H1 (cell line): ENCODE measurements at regions not wholly inside any gene's neighbourhood (a gene's known extent, or its start where the extent isn't known, plus 50 kb on each side); places are given as distances from the start of the nearest gene placed in this dataset.

ENCODE experiments used
- CTCF ChIA-PET: fragments of 300-600 bp; sonication (Branson Sonifier 250); formaldehyde crosslinking; loops from one replicate; lab custom pipeline; 2021; ENCODE audit not compliant: partially characterized antibody; lab: Charles Lee
- POLR2A ChIA-PET: fragments of 300-600 bp; sonication (Branson Sonifier 250); formaldehyde crosslinking; loops from one replicate; lab custom pipeline; 2021; ENCODE audit warnings: inconsistent platforms; ENCODE audit not compliant: partially characterized antibody; lab: Charles Lee
- DNase-seq, 2 experiments: peaks; one replicate each; pipeline versions ENCODE4 v3.0.0 to v3.0.0-alpha.2; 2010 to 2022; ENCODE audit warnings: low spot score in 2 of 2, low read depth in 1 of 2, mixed read lengths in 1 of 2
- FAIRE-seq: peaks from 2 replicates; lab custom pipeline; 2011; peaks lifted over from hg19 to GRCh38; lab: Jason Lieb, UNC
- H2AFZ ChIP-seq: 2 replicates; pipeline ENCODE4 v1.8.1; 2012; ENCODE audit warnings: low read length, inconsistent platforms
- H2AK5ac ChIP-seq: 2 replicates; pipeline ENCODE4 v1.6.1; 2013; ENCODE audit warnings: low read depth, low read length
- H2BK120ac ChIP-seq: replicated peaks from 2 replicates; pipeline ENCODE3; 2013; ENCODE audit warnings: low read depth, low read length, inconsistent platforms
- H2BK12ac ChIP-seq: 2 replicates; pipeline ENCODE4 v1.6.1; 2013; ENCODE audit warnings: low read depth, low read length
- H2BK15ac ChIP-seq: 2 replicates; pipeline ENCODE4 v1.6.1; 2013; ENCODE audit warnings: low read length
- H2BK20ac ChIP-seq: 2 replicates; pipeline ENCODE4 v1.6.1; 2013; ENCODE audit warnings: low read length
- H2BK5ac ChIP-seq: 2 replicates; pipeline ENCODE4 v1.6.1; 2013; ENCODE audit warnings: low read depth, low read length
- H3K14ac ChIP-seq: 2 replicates; pipeline ENCODE4 v1.6.1; 2013; ENCODE audit warnings: inconsistent platforms; ENCODE audit not compliant: insufficient read length
- H3K18ac ChIP-seq: 2 replicates; pipeline ENCODE4 v1.6.1; 2013; ENCODE audit warnings: low read length; ENCODE audit errors: extremely low read depth
- H3K23ac ChIP-seq: 2 replicates; pipeline ENCODE4 v1.6.1; 2013; ENCODE audit warnings: inconsistent platforms; ENCODE audit not compliant: insufficient read length
- H3K23me2 ChIP-seq: 2 replicates; pipeline ENCODE4 v1.6.1; 2013; ENCODE audit warnings: low read depth, low read length
- H3K27ac ChIP-seq: 2 replicates; pipeline ENCODE4 v1.6.1; 2011; ENCODE audit warnings: low read depth, low read length, inconsistent platforms
- H3K27me3 ChIP-seq, 4 experiments: replicated peaks in 1 of 4; 1 replicate in 1 of 4; 2 replicates in 3 of 4; pipeline versions ENCODE4 v1.6.1 to v1.8.1; 2011 to 2013; ENCODE audit warnings: low read length in 3 of 4, mild to moderate bottlenecking in 3 of 4, inconsistent platforms in 2 of 4, mixed read lengths in 2 of 4, moderate library complexity in 1 of 4; ENCODE audit not compliant: control insufficient read depth in 3 of 4, insufficient read depth in 3 of 4; ENCODE audit errors: extremely low read depth in 1 of 4
- H3K36me3 ChIP-seq, 4 experiments: 2 replicates each; pipeline versions ENCODE4 v1.6.1 to v1.8.1; 2011 to 2013; ENCODE audit warnings: mild to moderate bottlenecking in 4 of 4, low read length in 3 of 4, moderate library complexity in 2 of 4, control low read depth in 1 of 4, inconsistent platforms in 1 of 4; ENCODE audit not compliant: insufficient read depth in 4 of 4, control insufficient read depth in 2 of 4
- H3K4ac ChIP-seq: replicated peaks from 2 replicates; pipeline ENCODE3; 2013; ENCODE audit warnings: low read length, low read depth, mixed read lengths, inconsistent platforms; ENCODE audit not compliant: insufficient read length
- H3K4me1 ChIP-seq, 4 experiments: replicated peaks in 1 of 4; 1 replicate in 1 of 4; 2 replicates in 3 of 4; pipeline versions ENCODE4 v1.6.1 to v1.8.1; 2011 to 2013; ENCODE audit warnings: low read length in 3 of 4, inconsistent platforms in 2 of 4, mixed read lengths in 1 of 4; ENCODE audit not compliant: insufficient read depth in 4 of 4, control insufficient read depth in 3 of 4
- H3K4me2 ChIP-seq, 2 experiments: 2 replicates each; pipeline versions ENCODE4 v1.6.1 to v1.8.1; 2011 to 2013; ENCODE audit warnings: low read depth in 2 of 2, low read length in 2 of 2, control low read depth in 1 of 2, inconsistent platforms in 1 of 2, mild to moderate bottlenecking in 1 of 2; ENCODE audit not compliant: insufficient read depth in 1 of 2
- H3K4me3 ChIP-seq, 4 experiments: fragments of 200-600, 300-600 bp in 1 of 4; sonication (generic), shearing (Covaris generic), sonication (Bioruptor Twin) in 1 of 4; 2 replicates each; pipeline versions ENCODE4 v1.5.1 to v1.8.1; 2011 to 2016; ENCODE audit warnings: low read length in 4 of 4, low read depth in 3 of 4, control low read depth in 2 of 4, inconsistent platforms in 2 of 4, mild to moderate bottlenecking in 2 of 4, mixed read lengths in 1 of 4, moderate library complexity in 1 of 4; ENCODE audit not compliant: insufficient read depth in 2 of 4; ENCODE audit errors: extremely low read depth in 1 of 4
- H3K56ac ChIP-seq: replicated peaks from 2 replicates; pipeline ENCODE3; 2013; ENCODE audit warnings: low read depth, mild to moderate bottlenecking, mixed read lengths, low read length, inconsistent platforms; ENCODE audit not compliant: insufficient read length
- H3K79me1 ChIP-seq: 2 replicates; pipeline ENCODE4 v1.6.1; 2013; ENCODE audit warnings: low read depth, low read length, control low read depth
- H3K79me2 ChIP-seq, 2 experiments: 2 replicates each; pipeline versions ENCODE4 v1.6.1 to v1.8.1; 2012 to 2013; ENCODE audit warnings: low read length in 2 of 2, mild to moderate bottlenecking in 2 of 2, inconsistent platforms in 1 of 2; ENCODE audit not compliant: insufficient read depth in 2 of 2, control insufficient read depth in 1 of 2
- H3K9ac ChIP-seq, 4 experiments: replicated peaks in 1 of 4; 1 replicate in 1 of 4; 2 replicates in 3 of 4; pipeline versions ENCODE4 v1.6.1 to v1.8.1; 2011 to 2013; ENCODE audit warnings: low read depth in 3 of 4, low read length in 3 of 4, control low read depth in 2 of 4, mild to moderate bottlenecking in 2 of 4, moderate library complexity in 2 of 4, inconsistent platforms in 1 of 4; ENCODE audit errors: extremely low read depth in 1 of 4
- H3K9me3 ChIP-seq, 2 experiments: 2 replicates each; pipeline versions ENCODE4 v1.6.1 to v1.8.1; 2012 to 2013; ENCODE audit warnings: mild to moderate bottlenecking in 2 of 2, moderate library complexity in 2 of 2, control low read depth in 1 of 2, inconsistent platforms in 1 of 2, low read depth in 1 of 2, low read length in 1 of 2, mixed read lengths in 1 of 2; ENCODE audit not compliant: insufficient read depth in 2 of 2
- H4K20me1 ChIP-seq, 2 experiments: replicated peaks in 1 of 2; 2 replicates each; pipeline versions ENCODE3 to v1.8.1; 2011 to 2013; ENCODE audit warnings: inconsistent platforms in 2 of 2, low read length in 2 of 2, mild to moderate bottlenecking in 1 of 2; ENCODE audit not compliant: insufficient read depth in 2 of 2, control insufficient read depth in 1 of 2
- H4K5ac ChIP-seq: 2 replicates; pipeline ENCODE4 v1.6.1; 2013; ENCODE audit warnings: low read length, low read depth, mixed read lengths, inconsistent platforms; ENCODE audit not compliant: insufficient read length
- H4K8ac ChIP-seq: 2 replicates; pipeline ENCODE4 v1.8.0; 2013; ENCODE audit warnings: mild to moderate bottlenecking, moderate library complexity, low read length, inconsistent platforms; ENCODE audit not compliant: insufficient read depth; ENCODE audit errors: extremely low read depth
- H4K91ac ChIP-seq: replicated peaks from 2 replicates; pipeline ENCODE3; 2013; ENCODE audit warnings: low read length, mixed read lengths, inconsistent platforms; ENCODE audit not compliant: insufficient read length
- POU5F1 ChIP-seq: IDR thresholded peaks from 2 replicates; pipeline ENCODE4 v1.6.1; 2011; ENCODE audit warnings: low read depth, mild to moderate bottlenecking, low read length, moderate library complexity
- RAD21 ChIP-seq, 2 experiments: IDR thresholded peaks in 1 of 2; conservative IDR thresholded peaks in 1 of 2; 2 replicates each; pipeline ENCODE4 v1.6.1; 2011; ENCODE audit warnings: low read depth in 2 of 2, low read length in 2 of 2, improper control_type of control experiment in 1 of 2, inconsistent platforms in 1 of 2, mild to moderate bottlenecking in 1 of 2, moderate library complexity in 1 of 2
- WGBS, 2 experiments: shearing (Covaris generic) in 1 of 2; methylation state at CpG; one replicate each; pipeline versions ENCODE4 v1.1.6 to v1.1.7; 2013 to 2015; ENCODE audit warnings: low lambda C conversion rate in 2 of 2, mixed read lengths in 2 of 2, inconsistent platforms in 1 of 2, low coverage in 1 of 2, missing lambda C conversion rate in 1 of 2; ENCODE audit not compliant: insufficient replicate concordance in 2 of 2, insufficient coverage in 1 of 2, insufficient read length in 1 of 2; ENCODE audit errors: extremely low coverage in 1 of 2, missing lambda C conversion rate in 1 of 2; 5-methylcytosine and 5-hydroxymethylcytosine counted together
- TF ChIP-seq, protein P1 (sequence below), 3 experiments: IDR thresholded peaks; 1 replicate in 2 of 3; 2 replicates in 1 of 3; pipeline versions ENCODE4 v1.5.1 to v1.6.1; 2011; ENCODE audit warnings: low read length in 3 of 3, mild to moderate bottlenecking in 3 of 3, inconsistent platforms in 2 of 3, low read depth in 1 of 3, moderate library complexity in 1 of 3; ENCODE audit not compliant: insufficient read depth in 1 of 3; ENCODE audit errors: control extremely low read depth in 1 of 3

DNA sequence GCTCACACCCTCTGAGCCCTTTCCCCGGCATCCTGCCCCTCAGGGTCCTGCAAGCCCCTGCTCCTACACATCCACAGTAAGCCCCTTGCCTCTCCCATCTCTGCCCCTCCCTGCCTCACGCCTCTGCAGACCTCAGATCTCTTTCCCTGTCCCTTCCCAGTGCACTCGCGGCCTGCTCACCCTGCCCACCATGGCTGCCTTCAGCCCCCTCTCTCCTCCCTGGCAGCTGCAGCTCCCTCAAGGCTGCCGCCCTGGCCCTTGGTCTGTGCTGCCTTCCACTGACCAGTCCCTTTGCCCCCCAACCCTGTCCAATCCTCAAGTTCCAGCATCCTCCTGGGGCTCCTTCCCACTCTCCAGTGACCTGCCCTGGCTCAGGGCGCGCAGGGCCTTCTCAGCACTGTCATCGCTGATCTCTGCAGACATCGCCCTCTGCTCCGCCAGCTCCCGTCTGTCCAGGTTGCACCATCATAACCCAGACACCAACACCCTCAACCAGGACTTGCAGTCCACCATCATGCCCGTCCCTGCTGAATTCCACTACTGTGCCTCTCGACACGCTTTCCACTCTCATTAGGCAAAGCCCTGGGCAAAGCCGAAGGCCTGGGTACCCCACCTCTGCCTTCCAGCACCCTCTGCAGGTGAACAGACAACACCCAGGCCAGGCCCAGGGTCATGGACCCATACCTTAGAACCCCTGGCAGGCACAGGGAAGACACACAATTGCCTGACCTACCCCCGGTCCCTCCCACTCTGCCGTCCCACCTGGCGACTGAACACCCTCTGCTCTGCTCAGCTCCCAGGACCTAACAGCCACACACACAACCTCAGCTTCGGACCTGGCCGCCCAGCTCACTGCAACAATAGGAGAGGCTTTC is 97.8 kb upstream of the RUFY1 start:
- Histone ChIP-seq H3K27me3 (no peaks in the 10 kb centered on the region), H2BK12ac (no peak overlapping the region), H3K4ac (no peak overlapping the region), H3K9ac (no peak overlapping the region), H3K4me3 (no peak overlapping the region), H4K8ac (no peak overlapping the region), H3K79me1 (no peaks in the 10 kb centered on the region), H4K5ac (no peak overlapping the region), H3K79me2 (no peaks in the 10 kb centered on the region), H3K23ac (no peak overlapping the region), H3K18ac (no peak overlapping the region), H3K4me2 (no peak overlapping the region), H2BK20ac (no peak overlapping the region), H2BK120ac (no peak overlapping the region), H3K14ac (no peak overlapping the region)
- FAIRE-seq (no peak), DNase-seq (no peak)
- TF ChIP-seq POU5F1 (no peak), RAD21 (IDR thresholded peaks at IDR 0.05 in 1 of 2, conservative IDR thresholded peaks at IDR 0.05 in 1 of 2; ENCODE audit: low read depth in 2 of 2, low read length in 2 of 2) (peak; percentile 7 to 31; a peak in 2 of 4 replicates)
- TF ChIP-seq, protein P1, sequence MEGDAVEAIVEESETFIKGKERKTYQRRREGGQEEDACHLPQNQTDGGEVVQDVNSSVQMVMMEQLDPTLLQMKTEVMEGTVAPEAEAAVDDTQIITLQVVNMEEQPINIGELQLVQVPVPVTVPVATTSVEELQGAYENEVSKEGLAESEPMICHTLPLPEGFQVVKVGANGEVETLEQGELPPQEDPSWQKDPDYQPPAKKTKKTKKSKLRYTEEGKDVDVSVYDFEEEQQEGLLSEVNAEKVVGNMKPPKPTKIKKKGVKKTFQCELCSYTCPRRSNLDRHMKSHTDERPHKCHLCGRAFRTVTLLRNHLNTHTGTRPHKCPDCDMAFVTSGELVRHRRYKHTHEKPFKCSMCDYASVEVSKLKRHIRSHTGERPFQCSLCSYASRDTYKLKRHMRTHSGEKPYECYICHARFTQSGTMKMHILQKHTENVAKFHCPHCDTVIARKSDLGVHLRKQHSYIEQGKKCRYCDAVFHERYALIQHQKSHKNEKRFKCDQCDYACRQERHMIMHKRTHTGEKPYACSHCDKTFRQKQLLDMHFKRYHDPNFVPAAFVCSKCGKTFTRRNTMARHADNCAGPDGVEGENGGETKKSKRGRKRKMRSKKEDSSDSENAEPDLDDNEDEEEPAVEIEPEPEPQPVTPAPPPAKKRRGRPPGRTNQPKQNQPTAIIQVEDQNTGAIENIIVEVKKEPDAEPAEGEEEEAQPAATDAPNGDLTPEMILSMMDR (IDR thresholded peaks at IDR 0.05; ENCODE audit: control extremely low read depth in 1 of 3, insufficient read depth in 1 of 3, low read depth in 1 of 3, low read length in 3 of 3): peak in 1 of 3 experiments; percentile 6; a peak in 1 of 4 replicates
- TF ChIP-seq, all 59 proteins: peak for 2
- no peak overlapping the region for H4K91ac ChIP-seq
- ChIA-PET CTCF (no interaction called here), POLR2A (no interaction called here)
- H3K23me2 ChIP-seq: no peaks in the 10 kb centered on the region
- H3K4me1 ChIP-seq: no peaks in the 10 kb centered on the region
- no peak overlapping the region for H3K27ac ChIP-seq
- no peak overlapping the region for H3K56ac ChIP-seq
- no peaks in the 10 kb centered on the region for H4K20me1 ChIP-seq
- no peak overlapping the region for H2BK15ac ChIP-seq
- H2BK5ac ChIP-seq: no peak overlapping the region
- 88% methylated on average over 17 of the region's 20 CpGs; no CpG with 5 or more reads in 1 of the 2 experiments for WGBS, 2 experiments
- H2AFZ ChIP-seq: no peak overlapping the region
- H2AK5ac ChIP-seq: no peak overlapping the region
- H3K9me3 ChIP-seq: peaks cover 28 to 31% of the 10 kb centered on the region in 2 experiments
- no peaks in the 10 kb centered on the region for H3K36me3 ChIP-seq
